Activated T-cell treated with anti-CD3 and anti-CD28 coated beads, Interleukin-2, amount 50 U/mL, for 4 hours (primary cell): ENCODE measurements at regions not wholly inside any gene's neighbourhood (a gene's known extent, or its start where the extent isn't known, plus 50 kb on each side); places are given as distances from the start of the nearest gene placed in this dataset.
"Not testable (repeated sequence)": the region's sequence is repeated elsewhere in the genome, so short reads cannot be mapped to it uniquely, and the experiment has no call there.

Experiments used
- ATAC-seq, 2 donors: fragments of 200-7000 bp; cut with Tn5 transposase; one replicate each; pipeline ENCODE4 v1.10.0; 2021
- DNase-seq: peaks from one replicate; pipeline ENCODE4 v3.0.0-alpha.2; 2020
- H3K27me3 Mint-ChIP-seq: one replicate; pipeline ENCODE4 v1.8.0; 2021; ENCODE audit warnings: low read depth, mixed read lengths
- H3K36me3 Mint-ChIP-seq: one replicate; pipeline ENCODE4 v1.8.0; 2022; ENCODE audit warnings: mixed read lengths; ENCODE audit not compliant: insufficient read depth
- H3K4me1 Mint-ChIP-seq: one replicate; pipeline ENCODE4 v1.8.0; 2021; ENCODE audit warnings: low read depth, mixed read lengths
- H3K4me3 Mint-ChIP-seq: one replicate; pipeline ENCODE4 v1.8.0; 2021; ENCODE audit warnings: mild to moderate bottlenecking, moderate library complexity, mixed read lengths
- H3K9me3 Mint-ChIP-seq: one replicate; pipeline ENCODE4 v1.8.0; 2021; ENCODE audit warnings: mixed read lengths

DNA sequence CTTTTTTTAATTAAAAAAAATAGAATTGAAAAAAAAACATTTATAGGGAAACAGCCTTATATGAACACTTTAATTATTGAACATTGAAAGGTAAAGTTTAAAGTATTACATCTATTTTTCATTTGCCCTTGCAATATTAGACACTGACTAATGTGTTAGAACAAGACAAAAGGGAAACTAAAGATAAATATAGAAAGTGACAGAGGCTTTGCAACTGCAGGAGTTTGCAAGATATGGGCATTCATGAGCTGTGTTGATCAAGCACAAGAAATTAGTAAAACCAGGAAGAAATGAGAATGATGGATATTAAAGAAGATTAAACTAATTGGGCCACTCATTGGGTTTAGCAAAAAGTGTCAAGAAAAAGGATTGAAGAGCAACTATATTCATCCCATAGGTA is 1097.7 kb upstream of the CELF4 start:
- ATAC-seq (no peak), DNase-seq (no peak)
- H3K36me3 Mint-ChIP-seq = no peaks in the 10 kb centered on the region
- no peaks in the 10 kb centered on the region for H3K27me3 Mint-ChIP-seq
- no peaks in the 10 kb centered on the region for H3K4me1 Mint-ChIP-seq
- no peak overlapping the region for H3K4me3 Mint-ChIP-seq
- peaks cover 5% of the 10 kb centered on the region for H3K9me3 Mint-ChIP-seq

DNA sequence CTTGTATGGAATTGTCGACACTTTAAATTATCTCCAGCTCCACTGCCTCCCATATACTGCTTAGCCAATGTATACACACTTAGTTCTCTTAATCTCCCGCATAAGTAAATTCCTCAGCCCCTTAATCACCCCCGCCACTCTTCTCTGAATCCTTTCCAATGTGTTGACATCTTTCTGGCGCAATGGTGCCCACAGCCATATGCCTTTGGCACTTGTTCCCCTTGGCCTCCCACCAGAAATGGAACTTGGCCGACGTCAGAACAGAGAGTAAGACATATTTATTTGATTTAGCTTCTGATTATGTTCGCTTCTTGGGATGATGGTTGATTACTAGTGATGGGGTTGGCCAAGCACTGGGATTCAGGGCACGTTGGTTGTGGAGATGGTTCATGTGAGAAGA is 1089.3 kb upstream of the CELF4 start:
- ATAC-seq = no peak
- no peaks in the 10 kb centered on the region for H3K27me3 Mint-ChIP-seq
- H3K4me1 Mint-ChIP-seq = no peaks in the 10 kb centered on the region
- no peaks in the 10 kb centered on the region for H3K36me3 Mint-ChIP-seq
- no peak overlapping the region for H3K4me3 Mint-ChIP-seq
- no peak for DNase-seq
- no peaks in the 10 kb centered on the region for H3K9me3 Mint-ChIP-seq

DNA sequence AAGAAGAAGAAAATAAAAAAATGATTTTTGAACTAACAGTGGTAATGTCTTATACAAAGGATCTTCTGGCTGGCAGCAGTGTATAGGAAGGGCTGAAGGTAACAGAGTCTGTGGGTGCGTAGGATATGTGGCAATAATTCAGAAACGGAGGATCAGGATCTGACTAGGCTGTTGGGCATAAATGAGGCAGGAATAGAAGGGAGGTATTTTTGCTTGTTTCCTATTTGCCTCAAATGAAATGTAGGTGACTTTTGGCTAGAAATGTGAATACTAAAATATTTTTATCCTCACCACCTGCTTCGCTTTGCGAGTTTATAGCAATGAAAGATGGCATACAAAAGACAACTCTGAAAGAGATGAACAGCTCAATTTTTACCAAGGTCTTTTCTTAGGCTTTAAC is 1086.1 kb upstream of the CELF4 start:
- Mint-ChIP-seq H3K27me3 (no peaks in the 10 kb centered on the region), H3K4me3 (no peak overlapping the region), H3K36me3 (no peaks in the 10 kb centered on the region), H3K4me1 (no peaks in the 10 kb centered on the region), H3K9me3 (no peaks in the 10 kb centered on the region)
- ATAC-seq (no peak), DNase-seq (no peak)

DNA sequence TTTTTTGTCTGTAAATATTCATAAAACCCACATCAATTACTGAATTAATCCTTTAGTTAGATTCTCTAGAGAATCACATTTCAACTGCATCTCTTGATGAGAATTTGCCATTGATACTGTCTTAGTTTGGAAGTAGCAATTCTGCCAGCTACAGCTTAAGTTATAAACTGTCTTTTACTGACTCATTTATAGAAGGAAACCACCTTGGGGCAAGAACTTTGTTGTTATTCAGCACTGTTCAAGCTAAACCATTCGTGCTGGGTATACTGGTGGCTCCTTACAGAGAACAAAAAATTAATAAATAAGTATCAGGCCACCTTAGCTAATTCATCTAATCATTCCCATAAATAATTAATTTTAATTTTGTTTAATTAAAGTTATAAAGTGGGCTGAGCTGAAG is 1082.6 kb upstream of the CELF4 start:
- Mint-ChIP-seq H3K9me3 (no peaks in the 10 kb centered on the region), H3K4me1 (no peaks in the 10 kb centered on the region), H3K4me3 (no peak overlapping the region), H3K27me3 (no peaks in the 10 kb centered on the region), H3K36me3 (no peaks in the 10 kb centered on the region)
- ATAC-seq (no peak), DNase-seq (no peak)

DNA sequence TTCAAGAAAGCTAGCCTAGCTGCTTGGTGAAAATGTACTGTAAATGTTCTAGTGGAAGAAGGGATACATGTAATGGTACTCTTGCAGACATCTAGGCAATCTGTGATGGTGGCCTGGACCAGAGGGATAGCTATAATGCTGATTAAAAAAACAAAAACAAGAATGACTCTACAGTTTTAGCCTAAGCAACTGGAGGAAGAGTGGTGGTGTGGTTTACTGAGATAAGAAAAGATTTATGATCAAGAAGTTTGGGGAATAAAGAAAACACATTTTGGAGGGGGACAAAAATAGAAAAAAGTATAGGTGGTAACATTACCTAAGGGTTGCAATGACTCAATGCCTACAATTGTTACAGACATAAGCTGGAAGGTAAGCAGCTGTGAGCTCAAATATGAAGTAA is 1080.7 kb upstream of the CELF4 start:
- DNase-seq (no peak), ATAC-seq (no peak)
- H3K4me3 Mint-ChIP-seq = no peak overlapping the region
- H3K4me1 Mint-ChIP-seq = no peaks in the 10 kb centered on the region
- H3K27me3 Mint-ChIP-seq = no peaks in the 10 kb centered on the region
- no peaks in the 10 kb centered on the region for H3K9me3 Mint-ChIP-seq
- H3K36me3 Mint-ChIP-seq = no peaks in the 10 kb centered on the region

DNA sequence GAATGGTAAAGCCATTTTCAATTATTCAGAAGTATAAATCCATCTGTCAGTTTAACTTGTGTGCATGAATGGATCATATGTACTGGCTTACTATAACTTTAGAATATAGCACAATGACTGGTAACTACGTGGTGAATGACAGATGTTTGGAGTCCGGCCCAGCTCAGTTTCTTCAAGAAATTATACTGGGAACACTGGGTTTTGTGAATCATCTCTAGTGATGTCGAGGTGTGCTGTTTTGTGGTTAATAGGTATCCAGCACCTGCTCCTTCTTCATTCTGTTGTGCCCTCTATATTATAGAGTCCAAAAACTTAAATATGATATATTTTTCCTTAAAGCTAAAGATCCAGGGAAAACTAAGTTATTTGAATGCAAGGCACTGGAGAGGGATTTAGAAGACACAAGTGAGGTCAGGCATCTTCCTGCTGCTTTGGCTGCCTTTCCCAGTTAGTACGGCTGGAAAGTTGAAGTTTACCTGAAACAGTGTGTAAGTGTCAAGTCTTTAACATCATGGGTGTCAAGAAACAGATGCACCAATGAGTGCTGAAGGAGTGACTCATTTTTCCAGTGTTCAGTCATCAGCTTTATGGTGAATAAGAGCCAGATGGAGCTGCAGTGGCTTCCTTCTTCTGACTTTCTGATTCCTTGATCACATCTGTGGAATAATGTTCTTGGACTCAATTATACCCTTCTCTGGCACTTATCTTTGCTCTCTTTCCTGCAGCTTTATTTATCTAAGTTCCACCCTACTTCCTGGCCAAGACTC is 1079.5 kb upstream of the CELF4 start:
- no peaks in the 10 kb centered on the region for H3K36me3 Mint-ChIP-seq
- H3K9me3 Mint-ChIP-seq = no peaks in the 10 kb centered on the region
- ATAC-seq (no peak), DNase-seq (no peak)
- H3K27me3 Mint-ChIP-seq = no peaks in the 10 kb centered on the region
- H3K4me3 Mint-ChIP-seq = no peak overlapping the region
- no peaks in the 10 kb centered on the region for H3K4me1 Mint-ChIP-seq

DNA sequence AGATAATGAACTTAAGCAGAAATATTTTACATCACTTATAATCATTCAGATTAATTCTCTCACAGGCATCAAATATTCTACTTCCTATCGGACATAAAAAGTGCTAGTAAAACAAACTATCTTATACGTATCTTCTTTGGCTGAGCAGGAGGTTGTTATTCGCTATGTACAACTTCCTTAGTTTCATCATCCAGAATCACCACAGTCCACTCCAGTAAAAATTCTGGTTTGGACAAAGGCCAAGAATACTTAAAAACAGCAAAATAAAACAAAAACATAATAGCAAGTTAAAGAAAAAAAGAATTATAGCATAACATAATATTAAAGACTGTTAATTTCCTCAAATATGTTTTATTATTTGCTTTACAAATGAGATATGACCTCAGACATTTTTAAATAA is 1077.1 kb upstream of the CELF4 start:
- ATAC-seq (no peak), DNase-seq (no peak)
- H3K4me1 Mint-ChIP-seq = no peaks in the 10 kb centered on the region
- H3K4me3 Mint-ChIP-seq = no peak overlapping the region
- no peaks in the 10 kb centered on the region for H3K36me3 Mint-ChIP-seq
- no peaks in the 10 kb centered on the region for H3K27me3 Mint-ChIP-seq
- peaks cover 8% of the 10 kb centered on the region for H3K9me3 Mint-ChIP-seq

DNA sequence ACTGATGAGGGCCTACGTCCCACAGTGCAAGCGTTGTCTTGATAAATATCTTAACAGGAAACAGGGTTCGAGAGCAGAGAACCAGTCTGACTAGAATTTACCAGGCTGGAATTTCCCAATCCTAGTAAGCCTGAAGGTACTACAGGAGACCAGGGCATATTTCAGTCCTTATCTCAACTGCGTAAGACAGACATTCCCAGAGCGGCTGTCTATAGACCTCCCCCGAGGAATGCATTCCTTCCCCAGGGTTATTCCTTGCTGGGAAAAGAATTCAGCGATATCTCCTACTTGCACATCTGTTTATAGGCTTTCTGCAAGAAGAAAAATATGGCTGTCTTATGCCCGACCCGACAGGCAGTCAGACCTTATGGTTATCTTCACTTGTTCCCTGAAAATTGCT is 1074.1 kb upstream of the CELF4 start:
- H3K4me1 Mint-ChIP-seq, H3K36me3 Mint-ChIP-seq, H3K4me3 Mint-ChIP-seq, H3K9me3 Mint-ChIP-seq, H3K27me3 Mint-ChIP-seq, DNase-seq, ATAC-seq: not testable (repeated sequence)

DNA sequence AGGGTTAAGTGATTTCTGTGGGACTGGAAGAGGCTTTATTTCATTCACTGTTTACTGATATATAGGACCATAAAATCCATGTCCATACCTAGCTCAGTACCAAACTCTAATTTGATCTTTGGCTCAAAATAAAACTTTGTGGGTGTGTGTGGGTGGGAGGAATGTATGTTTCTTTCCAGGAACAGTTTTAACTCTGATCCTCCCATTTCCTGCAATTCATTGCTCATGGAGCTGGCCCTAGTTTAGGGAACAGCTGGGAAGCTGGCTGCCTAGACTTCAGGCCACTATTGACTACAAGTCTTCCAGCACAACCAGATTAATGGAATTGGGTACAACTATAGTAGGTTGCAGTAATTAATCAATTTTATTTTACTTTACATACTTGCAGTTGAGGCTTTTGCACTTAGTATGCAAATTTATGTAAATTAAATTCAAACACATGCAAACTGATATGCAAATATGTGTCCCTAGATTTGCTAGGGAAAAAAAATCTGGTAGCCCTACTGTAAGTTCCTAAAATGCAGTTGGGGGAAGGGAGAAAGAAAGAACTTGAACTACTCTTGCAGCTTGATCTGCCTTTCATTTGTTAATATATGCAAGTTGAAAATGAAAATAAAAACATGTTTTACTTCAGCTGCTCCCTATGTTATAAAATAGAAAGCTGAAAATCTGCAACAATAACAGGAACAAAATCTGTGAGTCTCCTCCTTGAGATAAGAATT is 1070.3 kb upstream of the CELF4 start:
- Mint-ChIP-seq H3K4me3 (no peak overlapping the region), H3K9me3 (peaks cover 8% of the 10 kb centered on the region), H3K4me1 (no peaks in the 10 kb centered on the region), H3K36me3 (no peaks in the 10 kb centered on the region), H3K27me3 (no peaks in the 10 kb centered on the region)
- no peak for ATAC-seq
- no peak for DNase-seq

DNA sequence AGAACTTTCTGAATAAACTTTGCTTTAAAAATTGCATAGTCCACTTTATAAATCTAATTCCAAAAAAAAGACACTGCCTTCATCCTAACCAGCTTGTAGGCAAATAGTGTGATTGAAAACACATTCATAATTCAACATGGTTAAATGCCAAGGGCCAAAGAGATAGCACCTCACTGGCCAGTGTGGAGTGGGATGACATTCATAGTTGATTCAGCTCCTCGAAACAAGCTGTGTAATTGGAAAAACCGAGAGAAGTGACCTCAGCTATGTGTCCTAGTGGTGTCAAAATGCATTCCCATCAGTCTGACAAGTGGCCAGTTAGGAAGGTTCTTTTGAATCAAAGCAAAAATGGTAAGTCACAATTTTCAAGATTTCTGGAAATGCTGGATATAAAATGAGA is 1068.5 kb upstream of the CELF4 start:
- no peak for DNase-seq

DNA sequence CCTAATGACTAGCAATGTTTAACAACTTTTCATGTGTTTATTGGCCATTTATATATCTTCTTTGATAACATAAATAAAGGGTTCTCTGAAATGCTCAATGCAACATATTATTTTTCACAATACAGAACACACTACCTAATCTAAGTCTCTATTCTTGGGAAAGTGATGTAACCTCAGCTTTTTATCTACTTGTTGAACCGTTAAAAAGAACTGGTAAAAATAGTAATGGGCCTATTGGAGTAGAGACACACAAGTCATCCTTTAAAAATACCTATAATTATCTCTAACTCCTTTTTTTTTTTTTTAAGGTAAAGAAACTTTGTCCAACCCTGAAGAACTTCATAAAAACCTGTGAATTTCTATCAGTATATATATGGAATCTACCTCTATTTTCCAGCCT is 1067.7 kb upstream of the CELF4 start:
- H3K4me1 Mint-ChIP-seq = no peaks in the 10 kb centered on the region
- no peak overlapping the region for H3K4me3 Mint-ChIP-seq
- no peaks in the 10 kb centered on the region for H3K36me3 Mint-ChIP-seq
- no peak for DNase-seq
- no peaks in the 10 kb centered on the region for H3K9me3 Mint-ChIP-seq
- ATAC-seq = no peak
- H3K27me3 Mint-ChIP-seq = no peaks in the 10 kb centered on the region

More for the DNA sequence above, 1068.5 kb upstream of the CELF4 start:
- no peaks in the 10 kb centered on the region for H3K4me1 Mint-ChIP-seq
- ATAC-seq = no peak
- H3K9me3 Mint-ChIP-seq = peaks cover 4% of the 10 kb centered on the region
- no peak overlapping the region for H3K4me3 Mint-ChIP-seq
- no peaks in the 10 kb centered on the region for H3K27me3 Mint-ChIP-seq
- no peaks in the 10 kb centered on the region for H3K36me3 Mint-ChIP-seq

DNA sequence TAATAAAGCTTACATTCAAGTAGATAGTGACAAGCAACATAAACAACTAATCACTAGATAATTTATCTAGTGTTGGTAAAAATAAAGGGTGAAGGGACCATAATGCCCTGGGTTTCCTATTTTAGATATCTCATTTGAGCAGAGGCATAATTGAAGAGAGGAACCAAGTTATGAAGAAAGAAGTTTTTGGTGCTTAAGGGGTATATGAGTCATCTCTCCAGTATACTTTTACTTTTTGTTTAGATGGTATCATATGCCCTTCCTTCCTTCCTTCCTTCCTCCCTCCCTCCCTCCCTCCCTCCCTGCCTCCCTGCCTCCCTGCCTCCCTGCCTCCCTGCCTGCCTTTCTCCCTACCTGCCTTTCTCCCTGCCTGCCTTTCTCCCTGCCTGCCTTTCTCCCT is 1053.5 kb upstream of the CELF4 start:
- H3K4me3 Mint-ChIP-seq = no peak overlapping the region
- no peaks in the 10 kb centered on the region for H3K36me3 Mint-ChIP-seq
- no peak for DNase-seq
- no peak for ATAC-seq
- H3K9me3 Mint-ChIP-seq = no peaks in the 10 kb centered on the region
- H3K27me3 Mint-ChIP-seq = no peaks in the 10 kb centered on the region
- no peaks in the 10 kb centered on the region for H3K4me1 Mint-ChIP-seq

DNA sequence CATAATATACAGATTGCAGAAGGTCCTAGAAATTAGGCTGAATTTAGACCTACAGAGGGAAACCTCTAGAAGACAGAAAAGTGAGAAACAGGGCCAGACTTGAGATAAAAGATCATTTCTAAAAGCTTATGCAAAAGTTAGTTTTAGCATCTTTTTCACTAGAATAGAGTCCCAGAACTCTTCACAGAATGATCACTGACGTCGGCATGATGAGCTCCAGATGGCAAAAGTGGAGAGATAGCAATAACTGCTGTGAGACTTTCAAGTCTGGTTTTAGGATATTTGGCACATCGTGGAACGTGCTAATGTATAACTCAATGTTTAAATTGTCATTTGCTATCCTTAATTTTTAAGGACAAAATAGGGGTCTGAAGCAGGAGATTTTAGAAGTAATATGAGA is 1050.7 kb upstream of the CELF4 start:
- ATAC-seq (no peak), DNase-seq (no peak)
- Mint-ChIP-seq H3K4me1 (no peaks in the 10 kb centered on the region), H3K36me3 (no peaks in the 10 kb centered on the region), H3K9me3 (no peaks in the 10 kb centered on the region), H3K27me3 (no peaks in the 10 kb centered on the region), H3K4me3 (no peak overlapping the region)

DNA sequence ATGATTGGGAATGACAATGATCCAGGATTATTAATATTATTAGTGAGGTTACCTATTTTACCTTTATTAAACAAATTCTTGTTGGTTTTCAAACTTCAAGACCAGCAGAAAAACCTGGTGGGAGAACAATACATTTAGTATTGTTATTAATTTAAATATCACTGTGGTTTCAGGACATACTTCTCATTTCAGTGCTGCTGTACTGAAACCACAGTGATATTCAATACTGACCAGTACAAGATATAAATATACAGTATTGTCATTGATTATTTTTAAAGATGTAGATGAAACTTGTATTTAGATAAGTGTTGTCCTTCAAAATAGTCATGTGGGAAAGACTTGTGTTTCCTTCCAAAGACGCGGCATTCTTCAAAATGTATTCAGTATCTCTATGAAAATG is 1047.3 kb upstream of the CELF4 start:
- Mint-ChIP-seq H3K9me3 (no peaks in the 10 kb centered on the region), H3K4me3 (no peak overlapping the region), H3K4me1 (peaks cover 4% of the 10 kb centered on the region), H3K27me3 (no peaks in the 10 kb centered on the region), H3K36me3 (no peaks in the 10 kb centered on the region)
- DNase-seq (no peak), ATAC-seq (no peak)
